ENCODE measurements at regions not wholly inside any gene's neighbourhood (a gene's known extent, or its start where the extent isn't known, plus 50 kb on each side); places are given as distances from the start of the nearest gene placed in this dataset.

DNA sequence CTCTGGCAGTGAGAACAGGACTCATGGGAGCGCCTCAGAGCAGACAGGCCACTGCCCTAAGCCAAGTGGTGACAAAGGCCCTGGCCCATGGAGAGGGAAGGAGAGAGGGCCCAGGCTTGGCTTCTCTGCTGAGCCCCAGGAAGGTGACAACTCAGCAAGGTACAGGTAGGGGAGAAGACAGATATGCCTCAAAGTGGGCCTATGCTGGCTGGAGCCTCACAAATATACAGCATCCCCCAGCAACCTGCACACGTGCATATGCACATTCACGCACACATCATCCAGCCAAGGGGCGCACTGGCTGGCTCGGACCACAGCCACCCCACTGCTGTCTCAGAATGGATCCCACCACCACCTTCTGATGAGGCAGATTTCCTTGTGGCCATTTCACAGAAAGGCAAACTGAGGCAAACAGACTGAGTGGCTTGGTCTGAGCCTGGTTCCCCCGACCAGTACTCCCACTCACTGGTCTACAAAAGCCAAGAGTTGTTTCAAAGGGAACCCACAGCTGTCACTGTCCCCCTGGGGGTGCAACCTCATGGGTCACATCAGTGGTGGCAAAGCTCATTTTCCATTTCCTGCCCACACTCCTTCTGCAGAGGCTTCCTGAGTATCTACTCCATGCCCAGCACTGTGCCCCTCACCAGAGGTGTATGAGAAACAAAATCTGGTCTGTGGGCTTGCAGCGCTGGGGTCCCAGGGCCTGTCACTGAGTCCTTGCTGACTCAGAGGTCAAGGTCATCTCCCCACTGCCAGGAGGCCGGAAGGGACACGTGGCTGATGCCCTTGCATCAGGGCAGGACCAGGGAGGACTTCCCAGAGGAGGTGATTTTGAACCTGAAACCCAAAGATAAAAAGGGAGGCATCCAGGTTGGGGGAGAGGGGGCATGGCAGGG lies 67.3 kb upstream of the PRR5 start (continued):
- TF ChIP-seq, protein P1, sequence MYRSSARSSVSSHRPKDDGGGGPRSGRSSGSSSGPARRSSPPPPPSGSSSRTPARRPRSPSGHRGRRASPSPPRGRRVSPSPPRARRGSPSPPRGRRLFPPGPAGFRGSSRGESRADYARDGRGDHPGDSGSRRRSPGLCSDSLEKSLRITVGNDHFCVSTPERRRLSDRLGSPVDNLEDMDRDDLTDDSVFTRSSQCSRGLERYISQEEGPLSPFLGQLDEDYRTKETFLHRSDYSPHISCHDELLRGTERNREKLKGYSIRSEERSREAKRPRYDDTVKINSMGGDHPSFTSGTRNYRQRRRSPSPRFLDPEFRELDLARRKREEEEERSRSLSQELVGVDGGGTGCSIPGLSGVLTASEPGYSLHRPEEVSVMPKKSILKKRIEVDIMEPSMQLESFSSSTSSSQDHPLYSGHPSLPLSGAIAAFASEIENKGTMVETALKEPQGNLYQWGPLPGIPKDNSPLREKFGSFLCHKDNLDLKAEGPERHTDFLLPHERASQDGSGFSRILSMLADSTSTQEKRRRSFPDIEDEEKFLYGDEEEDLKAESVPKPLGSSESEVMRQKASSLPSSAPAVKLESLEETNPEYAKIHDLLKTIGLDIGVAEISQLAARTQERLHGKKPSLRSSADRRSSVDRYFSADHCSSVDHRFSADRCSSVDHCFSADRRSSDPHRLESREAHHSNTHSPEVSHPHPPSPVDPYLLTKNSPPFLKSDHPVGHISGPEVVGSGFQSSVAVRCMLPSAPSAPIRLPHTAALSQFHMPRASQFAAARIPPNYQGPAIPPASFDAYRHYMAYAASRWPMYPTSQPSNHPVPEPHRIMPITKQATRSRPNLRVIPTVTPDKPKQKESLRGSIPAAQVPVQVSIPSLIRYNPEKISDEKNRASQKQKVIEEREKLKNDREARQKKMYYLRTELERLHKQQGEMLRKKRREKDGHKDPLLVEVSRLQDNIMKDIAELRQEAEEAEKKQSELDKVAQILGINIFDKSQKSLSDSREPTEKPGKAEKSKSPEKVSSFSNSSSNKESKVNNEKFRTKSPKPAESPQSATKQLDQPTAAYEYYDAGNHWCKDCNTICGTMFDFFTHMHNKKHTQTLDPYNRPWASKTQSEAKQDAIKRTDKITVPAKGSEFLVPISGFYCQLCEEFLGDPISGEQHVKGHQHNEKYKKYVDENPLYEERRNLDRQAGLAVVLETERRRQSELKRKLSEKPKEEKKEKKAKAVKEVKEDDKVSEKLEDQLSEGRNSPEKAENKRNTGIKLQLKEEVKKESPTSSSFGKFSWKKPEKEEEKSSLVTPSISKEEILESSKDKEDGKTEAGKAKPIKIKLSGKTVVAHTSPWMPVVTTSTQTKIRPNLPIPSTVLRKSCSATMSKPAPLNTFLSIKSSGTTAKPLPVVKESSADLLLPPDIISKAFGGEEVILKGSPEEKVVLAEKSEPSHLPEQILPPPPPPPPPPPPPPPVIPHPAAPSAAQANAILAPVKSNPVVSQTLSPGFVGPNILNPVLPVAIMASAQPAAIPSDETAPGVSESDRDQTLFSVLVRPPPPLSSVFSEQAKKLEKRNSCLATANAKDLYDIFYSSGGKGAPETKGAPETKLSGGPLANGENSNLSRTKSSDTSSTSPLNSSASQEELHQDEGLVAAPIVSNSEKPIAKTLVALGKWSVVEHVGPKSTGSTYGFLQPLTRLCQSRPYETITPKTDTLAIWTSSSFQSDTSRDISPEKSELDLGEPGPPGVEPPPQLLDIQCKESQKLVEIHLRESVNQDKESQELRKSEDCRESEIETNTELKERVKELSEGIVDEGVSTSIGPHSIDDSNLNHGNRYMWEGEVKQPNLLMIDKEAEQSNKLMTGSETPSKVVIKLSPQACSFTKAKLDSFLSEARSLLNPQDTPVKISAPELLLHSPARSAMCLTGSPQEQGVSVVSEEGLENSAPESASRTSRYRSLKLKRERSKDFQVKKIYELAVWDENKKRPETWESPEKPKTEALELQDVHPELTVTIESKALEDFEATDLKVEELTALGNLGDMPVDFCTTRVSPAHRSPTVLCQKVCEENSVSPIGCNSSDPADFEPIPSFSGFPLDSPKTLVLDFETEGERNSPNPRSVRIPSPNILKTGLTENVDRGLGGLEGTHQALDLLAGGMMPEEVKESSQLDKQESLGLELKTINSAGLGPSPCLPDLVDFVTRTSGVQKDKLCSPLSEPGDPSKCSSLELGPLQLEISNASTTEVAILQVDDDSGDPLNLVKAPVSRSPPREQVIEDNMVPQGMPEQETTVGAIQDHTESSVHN (IDR thresholded peaks at IDR 0.05; ENCODE audit: borderline replicate concordance in 1 of 2, low read depth in 1 of 2) = no peak
- TF ChIP-seq PHB2 (IDR thresholded peaks at IDR 0.05; ENCODE audit: low read depth) (no peak), RAD21 (CRISPR knock-in tag; conservative IDR thresholded peaks at IDR 0.05 in 1 of 2, IDR thresholded peaks at IDR 0.05 in 1 of 2) (no peak), PRMT5 (CRISPR knock-in tag; IDR thresholded peaks at IDR 0.05) (no peak), HNRNPL (IDR thresholded peaks at IDR 0.05; ENCODE audit: low read depth, low read length) (no peak), ZNF174 (CRISPR knock-in tag; IDR thresholded peaks at IDR 0.05) (no peak)
- TF ChIP-seq, protein P2, sequence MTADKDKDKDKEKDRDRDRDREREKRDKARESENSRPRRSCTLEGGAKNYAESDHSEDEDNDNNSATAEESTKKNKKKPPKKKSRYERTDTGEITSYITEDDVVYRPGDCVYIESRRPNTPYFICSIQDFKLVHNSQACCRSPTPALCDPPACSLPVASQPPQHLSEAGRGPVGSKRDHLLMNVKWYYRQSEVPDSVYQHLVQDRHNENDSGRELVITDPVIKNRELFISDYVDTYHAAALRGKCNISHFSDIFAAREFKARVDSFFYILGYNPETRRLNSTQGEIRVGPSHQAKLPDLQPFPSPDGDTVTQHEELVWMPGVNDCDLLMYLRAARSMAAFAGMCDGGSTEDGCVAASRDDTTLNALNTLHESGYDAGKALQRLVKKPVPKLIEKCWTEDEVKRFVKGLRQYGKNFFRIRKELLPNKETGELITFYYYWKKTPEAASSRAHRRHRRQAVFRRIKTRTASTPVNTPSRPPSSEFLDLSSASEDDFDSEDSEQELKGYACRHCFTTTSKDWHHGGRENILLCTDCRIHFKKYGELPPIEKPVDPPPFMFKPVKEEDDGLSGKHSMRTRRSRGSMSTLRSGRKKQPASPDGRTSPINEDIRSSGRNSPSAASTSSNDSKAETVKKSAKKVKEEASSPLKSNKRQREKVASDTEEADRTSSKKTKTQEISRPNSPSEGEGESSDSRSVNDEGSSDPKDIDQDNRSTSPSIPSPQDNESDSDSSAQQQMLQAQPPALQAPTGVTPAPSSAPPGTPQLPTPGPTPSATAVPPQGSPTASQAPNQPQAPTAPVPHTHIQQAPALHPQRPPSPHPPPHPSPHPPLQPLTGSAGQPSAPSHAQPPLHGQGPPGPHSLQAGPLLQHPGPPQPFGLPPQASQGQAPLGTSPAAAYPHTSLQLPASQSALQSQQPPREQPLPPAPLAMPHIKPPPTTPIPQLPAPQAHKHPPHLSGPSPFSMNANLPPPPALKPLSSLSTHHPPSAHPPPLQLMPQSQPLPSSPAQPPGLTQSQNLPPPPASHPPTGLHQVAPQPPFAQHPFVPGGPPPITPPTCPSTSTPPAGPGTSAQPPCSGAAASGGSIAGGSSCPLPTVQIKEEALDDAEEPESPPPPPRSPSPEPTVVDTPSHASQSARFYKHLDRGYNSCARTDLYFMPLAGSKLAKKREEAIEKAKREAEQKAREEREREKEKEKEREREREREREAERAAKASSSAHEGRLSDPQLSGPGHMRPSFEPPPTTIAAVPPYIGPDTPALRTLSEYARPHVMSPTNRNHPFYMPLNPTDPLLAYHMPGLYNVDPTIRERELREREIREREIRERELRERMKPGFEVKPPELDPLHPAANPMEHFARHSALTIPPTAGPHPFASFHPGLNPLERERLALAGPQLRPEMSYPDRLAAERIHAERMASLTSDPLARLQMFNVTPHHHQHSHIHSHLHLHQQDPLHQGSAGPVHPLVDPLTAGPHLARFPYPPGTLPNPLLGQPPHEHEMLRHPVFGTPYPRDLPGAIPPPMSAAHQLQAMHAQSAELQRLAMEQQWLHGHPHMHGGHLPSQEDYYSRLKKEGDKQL (CRISPR knock-in tag; IDR thresholded peaks at IDR 0.05; ENCODE audit: borderline replicate concordance) = no peak

Measured in K562 (cell line).